ENCODE measurements at regions not wholly inside any gene's neighbourhood (a gene's known extent, or its start where the extent isn't known, plus 50 kb on each side); places are given as distances from the start of the nearest gene placed in this dataset.

DNA sequence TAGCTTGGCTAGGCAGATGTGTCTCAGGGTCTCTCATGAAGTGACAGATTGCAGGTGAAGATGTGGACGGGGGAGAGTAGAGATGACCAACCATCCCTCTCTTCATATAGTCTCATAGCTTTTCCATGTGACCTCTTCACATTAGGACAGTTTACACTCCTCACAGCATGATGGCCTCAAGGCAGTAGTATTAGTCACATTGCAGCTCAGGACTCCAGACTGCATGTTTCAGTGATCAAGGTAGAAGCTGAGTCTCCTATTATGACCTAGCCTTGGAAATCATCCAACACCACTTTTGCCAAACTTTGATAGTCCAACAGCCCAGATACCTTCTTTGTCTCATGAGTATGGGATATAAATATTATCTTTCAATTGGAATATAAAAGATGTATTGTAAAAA is 147.7 kb downstream of the GASK1B start:
- TF ChIP-seq, protein P1, sequence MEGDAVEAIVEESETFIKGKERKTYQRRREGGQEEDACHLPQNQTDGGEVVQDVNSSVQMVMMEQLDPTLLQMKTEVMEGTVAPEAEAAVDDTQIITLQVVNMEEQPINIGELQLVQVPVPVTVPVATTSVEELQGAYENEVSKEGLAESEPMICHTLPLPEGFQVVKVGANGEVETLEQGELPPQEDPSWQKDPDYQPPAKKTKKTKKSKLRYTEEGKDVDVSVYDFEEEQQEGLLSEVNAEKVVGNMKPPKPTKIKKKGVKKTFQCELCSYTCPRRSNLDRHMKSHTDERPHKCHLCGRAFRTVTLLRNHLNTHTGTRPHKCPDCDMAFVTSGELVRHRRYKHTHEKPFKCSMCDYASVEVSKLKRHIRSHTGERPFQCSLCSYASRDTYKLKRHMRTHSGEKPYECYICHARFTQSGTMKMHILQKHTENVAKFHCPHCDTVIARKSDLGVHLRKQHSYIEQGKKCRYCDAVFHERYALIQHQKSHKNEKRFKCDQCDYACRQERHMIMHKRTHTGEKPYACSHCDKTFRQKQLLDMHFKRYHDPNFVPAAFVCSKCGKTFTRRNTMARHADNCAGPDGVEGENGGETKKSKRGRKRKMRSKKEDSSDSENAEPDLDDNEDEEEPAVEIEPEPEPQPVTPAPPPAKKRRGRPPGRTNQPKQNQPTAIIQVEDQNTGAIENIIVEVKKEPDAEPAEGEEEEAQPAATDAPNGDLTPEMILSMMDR (IDR thresholded peaks at IDR 0.05 in 8 of 11, conservative IDR thresholded peaks at IDR 0.05 in 3 of 11): no peak
- TF ChIP-seq POLR2AphosphoS5 (IDR thresholded peaks at IDR 0.05) (no peak), POLR2A (IDR thresholded peaks at IDR 0.05) (no peak)

Data from spleen (tissue), 7 donors.